ENCODE measurements at regions not wholly inside any gene's neighbourhood (a gene's known extent, or its start where the extent isn't known, plus 50 kb on each side); places are given as distances from the start of the nearest gene placed in this dataset.

DNA sequence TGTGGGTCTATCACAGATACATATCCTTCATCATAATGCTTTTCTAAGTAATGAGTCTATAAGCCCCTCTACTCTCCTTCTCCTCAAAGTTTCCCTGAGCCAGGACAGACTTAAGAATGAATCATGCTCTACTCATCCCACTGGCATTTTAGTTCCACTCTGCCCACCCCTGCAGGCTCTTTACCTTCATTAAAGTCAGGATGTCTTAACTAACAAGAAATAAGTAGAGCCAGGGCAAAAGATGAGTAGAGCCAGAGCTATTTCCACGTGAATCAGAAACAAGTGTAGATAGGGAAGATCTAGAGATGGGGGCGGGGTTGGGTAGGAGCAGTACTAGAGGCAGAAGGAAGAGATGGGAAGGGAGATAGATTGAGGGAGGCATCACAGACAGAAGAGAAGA lies 790.5 kb downstream of the RNF144A start:
- no peak for ATAC-seq
- FAIRE-seq: no peak

More for the DNA sequence above, 790.5 kb downstream of the RNF144A start:
- Histone ChIP-seq H3K4me3 (no peak overlapping the region), H3K27ac (ENCODE audit: extremely low read depth, low read depth, low read length) (no peak overlapping the region), H2AFZ (ENCODE audit: low read depth, low read length) (no peak overlapping the region), H3K4me1 (replicated peaks in 1 of 2; ENCODE audit: control insufficient read depth in 2 of 2, insufficient read depth in 2 of 2, low read length in 2 of 2) (no peaks in the 10 kb centered on the region), H4K20me1 (replicated peaks; ENCODE audit: control insufficient read depth, insufficient read depth, low read length) (no peaks in the 10 kb centered on the region), H3K79me2 (ENCODE audit: control insufficient read depth, insufficient read depth, low read length) (no peaks in the 10 kb centered on the region), H3K9ac (ENCODE audit: insufficient read depth in 1 of 2, low read depth in 2 of 2, low read length in 2 of 2) (no peak overlapping the region), H3K4me2 (ENCODE audit: insufficient read depth, low read length) (no peak overlapping the region), H3K36me3 (ENCODE audit: control insufficient read depth, insufficient read depth, low read length) (no peaks in the 10 kb centered on the region), H3K9me1 (ENCODE audit: control insufficient read depth, insufficient read depth, low read length) (no peaks in the 10 kb centered on the region), H3K27me3 (ENCODE audit: control insufficient read depth in 2 of 2, insufficient read depth in 2 of 2, low read length in 2 of 2) (no peaks in the 10 kb centered on the region), H3K9me3 (replicated peaks; ENCODE audit: control insufficient read depth, insufficient read depth, low read depth, low read length) (no peaks in the 10 kb centered on the region)
- 0% methylated on average over 2 of the region's 2 CpGs for WGBS (ENCODE audit: insufficient coverage, low coverage, missing lambda C conversion rate)
- intact Hi-C loops (cut with micrococcal nuclease) (no loop called here), in situ Hi-C loops (cut with MboI) (no loop called here)
- no peak for TF ChIP-seq CBX2 (IDR thresholded peaks at IDR 0.05; ENCODE audit: insufficient read depth, low read length, poor library complexity, severe bottlenecking)
- no peak for TF ChIP-seq ZNF444 (CRISPR knock-in tag; IDR thresholded peaks at IDR 0.05)
- no peak for TF ChIP-seq FOSL1 (tag; conservative IDR thresholded peaks at IDR 0.05)
- no peak for TF ChIP-seq SMAD1 (IDR thresholded peaks at IDR 0.05; ENCODE audit: low read depth, low read length, partially characterized antibody)
- TF ChIP-seq SIN3A (IDR thresholded peaks at IDR 0.05; ENCODE audit: borderline replicate concordance in 2 of 2, control insufficient read depth in 1 of 2, low read depth in 2 of 2, low read length in 2 of 2): no peak
- no peak for TF ChIP-seq ZNF140 (CRISPR knock-in tag; IDR thresholded peaks at IDR 0.05)
- no peak for TF ChIP-seq BRD4 (IDR thresholded peaks at IDR 0.05)
- TF ChIP-seq, protein P1, sequence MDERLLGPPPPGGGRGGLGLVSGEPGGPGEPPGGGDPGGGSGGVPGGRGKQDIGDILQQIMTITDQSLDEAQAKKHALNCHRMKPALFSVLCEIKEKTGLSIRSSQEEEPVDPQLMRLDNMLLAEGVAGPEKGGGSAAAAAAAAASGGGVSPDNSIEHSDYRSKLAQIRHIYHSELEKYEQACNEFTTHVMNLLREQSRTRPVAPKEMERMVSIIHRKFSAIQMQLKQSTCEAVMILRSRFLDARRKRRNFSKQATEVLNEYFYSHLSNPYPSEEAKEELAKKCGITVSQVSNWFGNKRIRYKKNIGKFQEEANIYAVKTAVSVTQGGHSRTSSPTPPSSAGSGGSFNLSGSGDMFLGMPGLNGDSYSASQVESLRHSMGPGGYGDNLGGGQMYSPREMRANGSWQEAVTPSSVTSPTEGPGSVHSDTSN (CRISPR knock-in tag; IDR thresholded peaks at IDR 0.05; ENCODE audit: low read depth): no peak
- TF ChIP-seq, protein P1 (tag; conservative IDR thresholded peaks at IDR 0.05; ENCODE audit: low read depth): no peak
- TF ChIP-seq FOS (IDR thresholded peaks at IDR 0.05; ENCODE audit: extremely low read depth, insufficient read length): no peak
- TF ChIP-seq, protein P2, sequence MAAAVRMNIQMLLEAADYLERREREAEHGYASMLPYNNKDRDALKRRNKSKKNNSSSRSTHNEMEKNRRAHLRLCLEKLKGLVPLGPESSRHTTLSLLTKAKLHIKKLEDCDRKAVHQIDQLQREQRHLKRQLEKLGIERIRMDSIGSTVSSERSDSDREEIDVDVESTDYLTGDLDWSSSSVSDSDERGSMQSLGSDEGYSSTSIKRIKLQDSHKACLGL (CRISPR knock-in tag; IDR thresholded peaks at IDR 0.05; ENCODE audit: borderline replicate concordance, poor library complexity, severe bottlenecking): no peak
- TF ChIP-seq, protein P3, sequence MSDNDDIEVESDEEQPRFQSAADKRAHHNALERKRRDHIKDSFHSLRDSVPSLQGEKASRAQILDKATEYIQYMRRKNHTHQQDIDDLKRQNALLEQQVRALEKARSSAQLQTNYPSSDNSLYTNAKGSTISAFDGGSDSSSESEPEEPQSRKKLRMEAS (CRISPR knock-in tag; IDR thresholded peaks at IDR 0.05): no peak
- TF ChIP-seq TRIM24 (IDR thresholded peaks at IDR 0.05): no peak
- TF ChIP-seq, protein P4, sequence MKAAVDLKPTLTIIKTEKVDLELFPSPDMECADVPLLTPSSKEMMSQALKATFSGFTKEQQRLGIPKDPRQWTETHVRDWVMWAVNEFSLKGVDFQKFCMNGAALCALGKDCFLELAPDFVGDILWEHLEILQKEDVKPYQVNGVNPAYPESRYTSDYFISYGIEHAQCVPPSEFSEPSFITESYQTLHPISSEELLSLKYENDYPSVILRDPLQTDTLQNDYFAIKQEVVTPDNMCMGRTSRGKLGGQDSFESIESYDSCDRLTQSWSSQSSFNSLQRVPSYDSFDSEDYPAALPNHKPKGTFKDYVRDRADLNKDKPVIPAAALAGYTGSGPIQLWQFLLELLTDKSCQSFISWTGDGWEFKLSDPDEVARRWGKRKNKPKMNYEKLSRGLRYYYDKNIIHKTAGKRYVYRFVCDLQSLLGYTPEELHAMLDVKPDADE (conservative IDR thresholded peaks at IDR 0.05; ENCODE audit: control insufficient read depth, low read depth, low read length): no peak
- no peak for TF ChIP-seq MTF1 (CRISPR knock-in tag; IDR thresholded peaks at IDR 0.05; ENCODE audit: borderline replicate concordance)
- TF ChIP-seq MCM3 (IDR thresholded peaks at IDR 0.05): no peak
- TF ChIP-seq BRCA1 (IDR thresholded peaks at IDR 0.05): no peak
- TF ChIP-seq BRCA1 (CRISPR knock-in tag; IDR thresholded peaks at IDR 0.05): no peak
- no TSS peak for BruUV-seq (replicated peaks)
- ChIA-PET CTCF (ENCODE audit: low intra/inter-chr PET ratio) (no interaction called here), POLR2A (interaction anchor here (0.7 kb wide), 1 partner anchor 332 kb away, joined by 3 read pairs; no protein-coding TSS in a partner anchor)
- no peak for DNase-seq (ENCODE audit: extremely low read depth in 1 of 4, low spot score in 3 of 4)

Measured in K562 (cell line).